DOHH2 (cell line): ENCODE measurements at regions not wholly inside any gene's neighbourhood (a gene's known extent, or its start where the extent isn't known, plus 50 kb on each side); places are given as distances from the start of the nearest gene placed in this dataset.

Experiments
- H3F3A ChIP-seq: fragments of 200-600 bp; sonication (generic), shearing (Covaris generic); 2 replicates; pipeline ENCODE4 v1.6.0; 2016; ENCODE audit warnings: antibody characterized with exemption, mild to moderate bottlenecking; ENCODE audit not compliant: control insufficient read depth, insufficient read depth
- H3K27ac ChIP-seq: fragments of 200-600 bp; sonication (generic); 2 replicates; pipeline ENCODE4 v1.5.1; 2014; ENCODE audit warnings: low read depth, mild to moderate bottlenecking, low read length, moderate library complexity
- H3K27me3 ChIP-seq: fragments of 200-600 bp; sonication (generic); 2 replicates; pipeline ENCODE4 v1.6.1; 2014; ENCODE audit warnings: mild to moderate bottlenecking, low read length, mixed read lengths; ENCODE audit not compliant: control insufficient read depth
- H3K36me3 ChIP-seq: fragments of 200-600 bp; sonication (generic); 2 replicates; pipeline ENCODE4 v1.6.1; 2014; ENCODE audit warnings: mild to moderate bottlenecking, low read length, moderate library complexity, mixed read lengths; ENCODE audit not compliant: control insufficient read depth
- H3K4me1 ChIP-seq: fragments of 200-600 bp; sonication (generic); 2 replicates; pipeline ENCODE4 v1.6.1; 2014; ENCODE audit warnings: mild to moderate bottlenecking, low read length, mixed read lengths; ENCODE audit not compliant: control insufficient read depth
- H3K4me2 ChIP-seq: fragments of 200-600 bp; sonication (generic); 2 replicates; pipeline ENCODE4 v1.6.0; 2014; ENCODE audit warnings: mild to moderate bottlenecking, low read length, moderate library complexity
- H3K4me3 ChIP-seq: fragments of 200-600 bp; sonication (generic); 2 replicates; pipeline ENCODE4 v1.5.1; 2014; ENCODE audit warnings: mild to moderate bottlenecking, low read length, mixed read lengths
- H3K79me2 ChIP-seq: fragments of 200-600 bp; sonication (generic); 2 replicates; pipeline ENCODE4 v1.6.1; 2014; ENCODE audit warnings: mild to moderate bottlenecking, low read length, mixed read lengths; ENCODE audit not compliant: control insufficient read depth
- H3K9me2 ChIP-seq: fragments of 200-600 bp; sonication (generic); replicated peaks from 2 replicates; pipeline ENCODE4 v1.6.1; 2014; ENCODE audit warnings: mild to moderate bottlenecking, low read length, mixed read lengths; ENCODE audit not compliant: control insufficient read depth
- H3K9me3 ChIP-seq: fragments of 200-600 bp; sonication (generic); 2 replicates; pipeline ENCODE4 v1.6.1; 2014; ENCODE audit warnings: antibody characterized with exemption, low read length, mixed read lengths; ENCODE audit not compliant: control insufficient read depth, insufficient read depth
- H4K20me1 ChIP-seq: fragments of 200-600 bp; sonication (generic); 2 replicates; pipeline ENCODE4 v1.6.0; 2014; ENCODE audit warnings: low read depth, mild to moderate bottlenecking, antibody characterized with exemption, low read length, moderate library complexity; ENCODE audit not compliant: control insufficient read depth, insufficient read depth
- CTCF ChIP-seq: fragments of 200-600 bp; sonication (generic); IDR thresholded peaks from one replicate; pipeline ENCODE4 v1.5.1; 2014; ENCODE audit warnings: antibody characterized with exemption, mild to moderate bottlenecking, low read depth, low read length; ENCODE audit not compliant: poor library complexity, severe bottlenecking
- EZH2phosphoT487 ChIP-seq: fragments of 200-600 bp; sonication (generic); IDR thresholded peaks from 2 replicates; pipeline ENCODE4 v1.6.1; 2017; ENCODE audit warnings: borderline replicate concordance, mild to moderate bottlenecking, antibody characterized with exemption, low read length, moderate library complexity, mixed read lengths

GRCh38 chr10:23912884-23913404 lies 296.0 kb upstream of the KIAA1217 start:
- Histone ChIP-seq H3K27ac (no peak overlapping the region), H3F3A (no peaks in the 10 kb centered on the region), H3K79me2 (no peaks in the 10 kb centered on the region), H4K20me1 (no peaks in the 10 kb centered on the region), H3K4me1 (no peaks in the 10 kb centered on the region), H3K36me3 (no peaks in the 10 kb centered on the region), H3K9me3 (no peaks in the 10 kb centered on the region), H3K4me3 (no peak overlapping the region), H3K27me3 (no peaks in the 10 kb centered on the region; the same call in 1 of the 2 replicates), H3K9me2 (no peaks in the 10 kb centered on the region), H3K4me2 (no peak overlapping the region)
- TF ChIP-seq CTCF (no peak), EZH2phosphoT487 (no peak)

- Histone ChIP-seq H3K79me2 (no peaks in the 10 kb centered on the region), H3K9me3 (no peaks in the 10 kb centered on the region)
- TF ChIP-seq EZH2phosphoT487 (no peak), CTCF (no peak)
These were observed 294.3 kb upstream of the KIAA1217 start for GRCh38 chr10:23914641-23915040.

GRCh38 chr10:23917251-23917840 lies 291.6 kb upstream of the KIAA1217 start:
- Histone ChIP-seq H3K27me3 (no peaks in the 10 kb centered on the region; the same call in 1 of the 2 replicates), H3K4me2 (no peak overlapping the region), H3F3A (no peaks in the 10 kb centered on the region), H3K27ac (no peak overlapping the region), H3K4me1 (no peaks in the 10 kb centered on the region), H3K9me3 (no peaks in the 10 kb centered on the region), H3K36me3 (no peaks in the 10 kb centered on the region), H3K9me2 (no peaks in the 10 kb centered on the region), H4K20me1 (no peaks in the 10 kb centered on the region), H3K79me2 (no peaks in the 10 kb centered on the region), H3K4me3 (no peak overlapping the region)
- TF ChIP-seq CTCF (no peak), EZH2phosphoT487 (no peak)

More at GRCh38 chr10:23914641-23915040, 294.3 kb upstream of the KIAA1217 start:
- no peaks in the 10 kb centered on the region for H3K9me2 ChIP-seq
- H3K4me2 ChIP-seq, result no peak overlapping the region
- no peaks in the 10 kb centered on the region for H3K36me3 ChIP-seq
- no peaks in the 10 kb centered on the region for H3K4me1 ChIP-seq
- H3K27me3 ChIP-seq, result no peaks in the 10 kb centered on the region; the same call in 1 of the 2 replicates
- H3F3A ChIP-seq, result no peaks in the 10 kb centered on the region
- no peak overlapping the region for H3K27ac ChIP-seq
- no peaks in the 10 kb centered on the region for H4K20me1 ChIP-seq
- H3K4me3 ChIP-seq, result no peak overlapping the region
